Thyroid gland (tissue), 4 donors: ENCODE measurements at regions not wholly inside any gene's neighbourhood (a gene's known extent, or its start where the extent isn't known, plus 50 kb on each side); places are given as distances from the start of the nearest gene placed in this dataset.

Experiments
- DNase-seq, 2 donors: peaks; one replicate each; pipeline ENCODE4 v3.0.0-alpha.2; 2019
- H3K27ac ChIP-seq, 3 donors: fragments of 200-600 bp; sonication (generic); 1 replicate in 2 of 3; 2 replicates in 1 of 3; pipeline ENCODE4 v1.5.1; 2016 to 2019; ENCODE audit warnings: mild to moderate bottlenecking in 1 of 3, moderate library complexity in 1 of 3
- H3K27me3 ChIP-seq: fragments of 200-600 bp; sonication (generic); one replicate; pipeline ENCODE4 v1.5.1; 2019
- H3K36me3 ChIP-seq, 2 donors: fragments of 200-600 bp; sonication (generic); one replicate each; pipeline ENCODE4 v1.5.1; 2016 to 2019
- H3K4me1 ChIP-seq, 2 donors: fragments of 200-600 bp; sonication (generic); one replicate each; pipeline ENCODE4 v1.5.1; 2017 to 2019
- H3K4me3 ChIP-seq, 3 donors: fragments of 200-600 bp; sonication (generic); replicated peaks in 1 of 3; 1 replicate in 2 of 3; 2 replicates in 1 of 3; pipeline ENCODE4 v1.5.1; 2016; ENCODE audit warnings: mild to moderate bottlenecking in 1 of 3
- H3K9me3 ChIP-seq: fragments of 200-600 bp; sonication (generic); one replicate; pipeline ENCODE4 v1.5.1; 2017
- POLR2A ChIP-seq, 2 donors: fragments of 450-650 bp; IDR thresholded peaks; one replicate each; pipeline ENCODE4 v1.6.1; 2017; ENCODE audit warnings: antibody characterized with exemption in 2 of 2, mild to moderate bottlenecking in 2 of 2, moderate library complexity in 1 of 2
- WGBS, 2 donors: methylation state at CpG; one replicate each; pipeline ENCODE4 v1.1.5; 2017; 5-methylcytosine and 5-hydroxymethylcytosine counted together
- intact Hi-C: fragments of 100-400 bp; cut with DNase I; formaldehyde crosslinking; loops from one replicate; pipeline ENCODE4 v1.15.1; 2023
- TF ChIP-seq, protein P1 (sequence below), 6 experiments: fragments of 200-600 bp in 3 of 6; fragments of 450-650 bp in 3 of 6; sonication (generic) in 3 of 6; IDR thresholded peaks; one replicate each; pipeline ENCODE4 v1.5.1; 2016 to 2019; ENCODE audit warnings: antibody characterized with exemption in 6 of 6, mild to moderate bottlenecking in 2 of 6, inconsistent platforms in 1 of 6, moderate library complexity in 1 of 6

DNA sequence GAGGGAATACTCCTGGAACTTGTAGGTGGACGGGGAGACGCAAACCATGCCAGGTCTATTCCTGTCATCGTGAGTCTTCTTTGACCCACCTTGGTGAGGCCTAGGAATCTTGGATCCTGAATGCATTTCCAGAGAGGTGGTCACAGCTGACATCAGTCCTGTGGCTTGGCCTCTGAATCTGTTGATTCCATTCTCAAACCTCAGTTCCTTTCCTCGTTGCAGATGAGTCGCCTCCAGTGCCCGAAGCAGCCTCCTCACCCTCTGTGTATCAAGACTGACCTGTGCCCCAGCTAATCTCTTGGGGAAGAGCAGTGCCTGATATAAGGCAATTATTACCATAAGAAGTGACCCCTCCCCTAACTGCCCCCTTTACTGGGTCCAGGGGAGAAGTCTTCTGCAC, 118.1 kb downstream of the SMIM20 start:
- intact Hi-C loops, result no loop called here
- Histone ChIP-seq H3K36me3 (no peaks in the 10 kb centered on the region), H3K27me3 (no peaks in the 10 kb centered on the region)

GRCh38 chr4:26032630-26033317, 118.8 kb downstream of the SMIM20 start:
- DNase-seq, result peak; percentile 36 to 37
- 36 to 41% methylated on average over 7 of the region's 7 CpGs for WGBS, 2 donors
- H3K9me3 ChIP-seq, result no peaks in the 10 kb centered on the region
- H3K27ac ChIP-seq, result peak overlapping the region in 2 of 3 donors; percentile 41 to 49
- no peak overlapping the region for H3K4me3 ChIP-seq
- H3K27me3 ChIP-seq, result no peaks in the 10 kb centered on the region
- peaks cover 14 to 20% of the 10 kb centered on the region in 2 donors for H3K4me1 ChIP-seq
- TF ChIP-seq, protein P1, sequence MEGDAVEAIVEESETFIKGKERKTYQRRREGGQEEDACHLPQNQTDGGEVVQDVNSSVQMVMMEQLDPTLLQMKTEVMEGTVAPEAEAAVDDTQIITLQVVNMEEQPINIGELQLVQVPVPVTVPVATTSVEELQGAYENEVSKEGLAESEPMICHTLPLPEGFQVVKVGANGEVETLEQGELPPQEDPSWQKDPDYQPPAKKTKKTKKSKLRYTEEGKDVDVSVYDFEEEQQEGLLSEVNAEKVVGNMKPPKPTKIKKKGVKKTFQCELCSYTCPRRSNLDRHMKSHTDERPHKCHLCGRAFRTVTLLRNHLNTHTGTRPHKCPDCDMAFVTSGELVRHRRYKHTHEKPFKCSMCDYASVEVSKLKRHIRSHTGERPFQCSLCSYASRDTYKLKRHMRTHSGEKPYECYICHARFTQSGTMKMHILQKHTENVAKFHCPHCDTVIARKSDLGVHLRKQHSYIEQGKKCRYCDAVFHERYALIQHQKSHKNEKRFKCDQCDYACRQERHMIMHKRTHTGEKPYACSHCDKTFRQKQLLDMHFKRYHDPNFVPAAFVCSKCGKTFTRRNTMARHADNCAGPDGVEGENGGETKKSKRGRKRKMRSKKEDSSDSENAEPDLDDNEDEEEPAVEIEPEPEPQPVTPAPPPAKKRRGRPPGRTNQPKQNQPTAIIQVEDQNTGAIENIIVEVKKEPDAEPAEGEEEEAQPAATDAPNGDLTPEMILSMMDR (IDR thresholded peaks at IDR 0.05), result no peak
- intact Hi-C loops, result no loop called here
- H3K36me3 ChIP-seq, result no peaks in the 10 kb centered on the region

More for the DNA sequence above, 118.1 kb downstream of the SMIM20 start:
- no peak for DNase-seq
- TF ChIP-seq, protein P1 (IDR thresholded peaks at IDR 0.05), result no peak
- TF ChIP-seq POLR2A (IDR thresholded peaks at IDR 0.05), result no peak
- Histone ChIP-seq H3K4me1 (peaks cover 14 to 20% of the 10 kb centered on the region in 2 donors), H3K27ac (no peak overlapping the region), H3K9me3 (no peaks in the 10 kb centered on the region), H3K4me3 (no peak overlapping the region)
- WGBS, 2 donors, result 89 to 96% methylated on average over 6 of the region's 6 CpGs

DNA sequence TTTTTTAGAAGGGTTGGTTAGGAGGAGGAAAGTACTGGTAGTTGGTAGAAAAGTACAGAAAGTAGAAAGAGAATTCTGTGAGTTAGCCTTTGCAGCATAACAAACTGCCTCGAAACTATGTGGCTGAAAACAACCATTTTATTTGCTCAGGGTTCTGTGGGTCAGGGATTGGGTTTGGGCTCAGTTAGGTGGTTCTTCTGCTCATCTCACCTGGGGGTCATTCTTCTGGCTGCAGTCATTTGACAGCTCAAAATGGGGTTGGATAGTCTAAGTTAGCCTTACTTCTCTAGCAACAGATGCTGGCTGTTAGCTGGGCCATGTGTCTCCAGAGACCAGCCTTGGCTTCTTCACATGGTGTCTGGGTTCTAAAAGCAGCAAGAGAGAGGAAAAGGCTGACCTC, 119.4 kb downstream of the SMIM20 start:
- no peaks in the 10 kb centered on the region for H3K9me3 ChIP-seq
- 87 to 89% methylated on average over 1 of the region's 1 CpG for WGBS, 2 donors
- no peak for DNase-seq
- peaks cover 14 to 20% of the 10 kb centered on the region in 2 donors for H3K4me1 ChIP-seq
- no peak for TF ChIP-seq POLR2A (IDR thresholded peaks at IDR 0.05)
- TF ChIP-seq, protein P1 (IDR thresholded peaks at IDR 0.05), result no peak
- no peak overlapping the region for H3K4me3 ChIP-seq
- H3K36me3 ChIP-seq, result no peaks in the 10 kb centered on the region
- H3K27ac ChIP-seq, result peak overlapping the region in 1 of 3 donors; percentile 41
- intact Hi-C loops, result no loop called here
- no peaks in the 10 kb centered on the region for H3K27me3 ChIP-seq

DNA sequence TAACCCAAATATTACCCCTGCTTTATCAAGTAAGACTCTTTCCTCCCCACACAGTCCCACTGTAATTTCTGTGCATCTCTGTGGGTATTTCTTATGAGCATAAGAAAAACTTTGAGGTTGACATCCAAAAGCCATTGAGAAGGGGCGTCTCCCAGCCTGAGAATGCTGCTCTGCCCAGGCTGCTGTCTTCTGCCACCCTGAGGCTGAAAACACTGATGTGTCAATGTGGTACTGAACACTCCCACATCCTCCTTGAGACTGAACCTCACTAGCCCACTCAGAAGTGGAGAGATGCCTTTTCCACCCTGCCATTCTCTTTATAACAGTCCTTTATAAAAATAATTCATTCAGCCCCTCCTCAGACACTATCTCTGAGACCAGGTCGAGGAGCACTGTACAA, 120.8 kb downstream of the SMIM20 start:
- intact Hi-C loops, result no loop called here
- 85 to 87% methylated on average over 2 of the region's 2 CpGs for WGBS, 2 donors
- no peaks in the 10 kb centered on the region for H3K27me3 ChIP-seq
- no peaks in the 10 kb centered on the region for H3K9me3 ChIP-seq
- H3K4me3 ChIP-seq, result no peak overlapping the region
- DNase-seq, result no peak
- peaks cover 14 to 16% of the 10 kb centered on the region in 2 donors for H3K4me1 ChIP-seq
- H3K36me3 ChIP-seq, result no peaks in the 10 kb centered on the region
- TF ChIP-seq, protein P1 (IDR thresholded peaks at IDR 0.05), result no peak
- no peak for TF ChIP-seq POLR2A (IDR thresholded peaks at IDR 0.05)
- H3K27ac ChIP-seq, result no peak overlapping the region

DNA sequence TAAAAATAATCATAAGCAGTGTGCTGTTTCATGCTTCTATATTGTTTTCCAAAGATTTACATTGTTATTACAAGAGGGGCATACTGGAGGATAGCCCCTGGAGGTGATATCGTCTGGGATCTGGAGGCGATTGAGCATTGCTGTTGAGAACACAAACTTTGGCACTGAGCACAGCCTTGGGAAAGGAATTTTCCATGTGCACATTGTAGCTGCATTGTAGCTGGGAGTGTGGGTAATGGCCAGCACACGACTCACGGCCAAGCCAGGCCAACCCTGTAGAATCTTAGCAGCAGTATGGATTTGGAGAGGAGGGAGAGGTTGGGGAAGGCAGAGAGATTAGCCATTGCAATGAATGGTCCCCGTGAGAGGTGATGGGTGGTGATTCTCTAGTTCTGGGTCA, 121.9 kb downstream of the SMIM20 start:
- DNase-seq, result no peak
- intact Hi-C loops, result no loop called here
- Histone ChIP-seq H3K27ac (no peak overlapping the region), H3K4me1 (peaks cover 14 to 16% of the 10 kb centered on the region in 2 donors), H3K9me3 (no peaks in the 10 kb centered on the region), H3K4me3 (no peak overlapping the region), H3K36me3 (no peaks in the 10 kb centered on the region), H3K27me3 (no peaks in the 10 kb centered on the region)
- TF ChIP-seq POLR2A (IDR thresholded peaks at IDR 0.05), result no peak
- TF ChIP-seq, protein P1 (IDR thresholded peaks at IDR 0.05), result no peak
- 67 to 77% methylated on average over 5 of the region's 5 CpGs for WGBS, 2 donors
